Prostate gland (tissue), 2 donors: ENCODE measurements at regions not wholly inside any gene's neighbourhood (a gene's known extent, or its start where the extent isn't known, plus 50 kb on each side); places are given as distances from the start of the nearest gene placed in this dataset.

ENCODE experiments used
- POLR2A ChIP-seq: fragments of 450-650 bp; IDR thresholded peaks from one replicate; pipeline ENCODE4 v1.6.1; 2016; ENCODE audit warnings: antibody characterized with exemption, mild to moderate bottlenecking
- TF ChIP-seq, protein P1 (sequence below), 4 experiments: fragments of 200-600 bp in 2 of 4; fragments of 450-650 bp in 2 of 4; sonication (generic) in 2 of 4; IDR thresholded peaks; 1 replicate in 3 of 4; 2 replicates in 1 of 4; pipeline ENCODE4 v1.5.1; 2016 to 2019; ENCODE audit warnings: antibody characterized with exemption in 4 of 4, mild to moderate bottlenecking in 2 of 4, moderate library complexity in 2 of 4

DNA sequence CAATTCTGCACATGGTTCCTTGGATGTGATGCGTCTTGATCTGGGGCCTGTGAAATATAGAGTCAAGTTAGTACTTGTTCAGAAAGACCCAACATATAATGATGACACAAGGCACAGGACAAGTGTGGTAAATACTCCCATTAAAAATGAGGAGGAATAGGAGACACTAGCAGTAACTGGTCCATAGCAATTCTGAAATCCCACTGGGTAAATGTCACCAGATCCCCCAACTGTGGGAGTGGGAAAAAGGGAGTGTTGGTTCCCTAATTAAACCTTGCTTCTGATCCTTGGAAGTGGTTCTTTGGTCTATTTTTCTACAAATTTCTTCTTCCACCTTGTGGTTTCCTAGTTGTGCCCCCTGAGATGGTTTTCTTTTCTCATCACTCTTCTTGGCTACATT is 62.5 kb upstream of the NRP1 start:
- no peak for TF ChIP-seq POLR2A
- TF ChIP-seq, protein P1, sequence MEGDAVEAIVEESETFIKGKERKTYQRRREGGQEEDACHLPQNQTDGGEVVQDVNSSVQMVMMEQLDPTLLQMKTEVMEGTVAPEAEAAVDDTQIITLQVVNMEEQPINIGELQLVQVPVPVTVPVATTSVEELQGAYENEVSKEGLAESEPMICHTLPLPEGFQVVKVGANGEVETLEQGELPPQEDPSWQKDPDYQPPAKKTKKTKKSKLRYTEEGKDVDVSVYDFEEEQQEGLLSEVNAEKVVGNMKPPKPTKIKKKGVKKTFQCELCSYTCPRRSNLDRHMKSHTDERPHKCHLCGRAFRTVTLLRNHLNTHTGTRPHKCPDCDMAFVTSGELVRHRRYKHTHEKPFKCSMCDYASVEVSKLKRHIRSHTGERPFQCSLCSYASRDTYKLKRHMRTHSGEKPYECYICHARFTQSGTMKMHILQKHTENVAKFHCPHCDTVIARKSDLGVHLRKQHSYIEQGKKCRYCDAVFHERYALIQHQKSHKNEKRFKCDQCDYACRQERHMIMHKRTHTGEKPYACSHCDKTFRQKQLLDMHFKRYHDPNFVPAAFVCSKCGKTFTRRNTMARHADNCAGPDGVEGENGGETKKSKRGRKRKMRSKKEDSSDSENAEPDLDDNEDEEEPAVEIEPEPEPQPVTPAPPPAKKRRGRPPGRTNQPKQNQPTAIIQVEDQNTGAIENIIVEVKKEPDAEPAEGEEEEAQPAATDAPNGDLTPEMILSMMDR (IDR thresholded peaks at IDR 0.05), result no peak
